Common myeloid progenitor, CD34-positive (primary cell): ENCODE measurements at regions not wholly inside any gene's neighbourhood (a gene's known extent, or its start where the extent isn't known, plus 50 kb on each side); places are given as distances from the start of the nearest gene placed in this dataset.
A peak's percentile ranks its signal among the peaks of the same experiment; 100 is the strongest.

Experiments used
- CTCF ChIA-PET: fragments of 350-600 bp; sonication (Branson Sonifier 250); formaldehyde crosslinking; loops from one replicate; lab custom pipeline; 2021; ENCODE audit warnings: antibody characterized with exemption; lab: Charles Lee
- POLR2A ChIA-PET: fragments of 350-600 bp; sonication (Branson Sonifier 250); formaldehyde crosslinking; loops from one replicate; lab custom pipeline; 2021; ENCODE audit warnings: antibody characterized with exemption; lab: Charles Lee
- DNase-seq, 3 donors: peaks; one replicate each; pipeline versions ENCODE4 v3.0.0 to v3.0.0-alpha.2; 2013
- H3K27ac ChIP-seq, 2 experiments: 1 replicate in 1 of 2; 2 replicates in 1 of 2; pipeline ENCODE4 v1.7.0; 2013; ENCODE audit warnings: inconsistent platforms in 2 of 2, low read length in 2 of 2, mild to moderate bottlenecking in 2 of 2, low read depth in 1 of 2, moderate library complexity in 1 of 2; ENCODE audit not compliant: severe bottlenecking in 2 of 2, insufficient read depth in 1 of 2, poor library complexity in 1 of 2
- H3K27me3 ChIP-seq, 5 experiments: replicated peaks in 2 of 5; 1 replicate in 3 of 5; 2 replicates in 2 of 5; pipeline versions ENCODE4 v1.6.1 to v1.7.0; 2013; ENCODE audit warnings: low read length in 4 of 5, mild to moderate bottlenecking in 2 of 5, moderate library complexity in 2 of 5, inconsistent platforms in 1 of 5; ENCODE audit not compliant: insufficient read depth in 5 of 5, control insufficient read depth in 4 of 5
- H3K36me3 ChIP-seq, 4 experiments: 1 replicate in 2 of 4; 2 replicates in 2 of 4; pipeline versions ENCODE4 v1.6.1 to v1.7.0; 2013; ENCODE audit warnings: low read length in 3 of 4, control low read depth in 1 of 4, mild to moderate bottlenecking in 1 of 4; ENCODE audit not compliant: control insufficient read depth in 4 of 4, insufficient read depth in 4 of 4
- H3K4me1 ChIP-seq, 4 experiments: 1 replicate in 3 of 4; 2 replicates in 1 of 4; pipeline versions ENCODE4 v1.6.1 to v1.7.1; 2013; ENCODE audit warnings: low read length in 3 of 4, mild to moderate bottlenecking in 3 of 4, control low read depth in 1 of 4, inconsistent platforms in 1 of 4, moderate library complexity in 1 of 4; ENCODE audit not compliant: control insufficient read depth in 4 of 4, insufficient read depth in 4 of 4; ENCODE audit errors: control extremely low read depth in 1 of 4
- H3K4me3 ChIP-seq, 7 experiments: 1 replicate in 4 of 7; 2 replicates in 3 of 7; pipeline versions ENCODE4 v1.5.1 to v1.7.0; 2013; ENCODE audit warnings: mild to moderate bottlenecking in 7 of 7, low read length in 6 of 7, moderate library complexity in 6 of 7, inconsistent platforms in 2 of 7, low read depth in 2 of 7, control low read depth in 1 of 7; ENCODE audit not compliant: insufficient read depth in 4 of 7, control insufficient read depth in 1 of 7; ENCODE audit errors: extremely low read depth in 1 of 7
- H3K9me3 ChIP-seq, 5 experiments: 1 replicate in 4 of 5; 2 replicates in 1 of 5; pipeline versions ENCODE4 v1.6.1 to v1.7.1; 2013; ENCODE audit warnings: low read length in 4 of 5, mild to moderate bottlenecking in 2 of 5, inconsistent platforms in 1 of 5, low read depth in 1 of 5, moderate library complexity in 1 of 5; ENCODE audit not compliant: control insufficient read depth in 4 of 5, insufficient read depth in 2 of 5; ENCODE audit errors: control extremely low read depth in 1 of 5
- WGBS: methylation state at CpG from one replicate; pipeline ENCODE4 v1.1.5; 2013; ENCODE audit not compliant: insufficient coverage; 5-methylcytosine and 5-hydroxymethylcytosine counted together

GRCh38 chr15:94602754-94603470, 371.6 kb downstream of the MCTP2 start:
- Histone ChIP-seq H3K27me3 (peaks cover 12 to 83% (median 41%) of the 10 kb centered on the region in 5 experiments), H3K36me3 (no peaks in the 10 kb centered on the region), H3K9me3 (peaks cover 0 to 2% (median 0%) of the 10 kb centered on the region in 5 experiments), H3K4me1 (peaks cover 11 to 21% (median 19%) of the 10 kb centered on the region in 4 experiments), H3K27ac (no peak overlapping the region), H3K4me3 (no peak overlapping the region)
- ChIA-PET CTCF (interaction anchor here (1.4 to 1.7 kb wide), 2 partner anchors 12 to 21 kb away, joined by 5 to 6 read pairs; no protein-coding TSS in a partner anchor), POLR2A (no interaction called here)
- whole genome bisulfite sequencing, result 100% methylated on average over 4 of the region's 8 CpGs
- no peak for DNase-seq

GRCh38 chr15:94606286-94606685, 374.9 kb downstream of the MCTP2 start:
- H3K36me3 ChIP-seq, result no peaks in the 10 kb centered on the region
- no peak overlapping the region for H3K27ac ChIP-seq
- DNase-seq, result no peak
- peaks cover 13 to 45% (median 28%) of the 10 kb centered on the region in 4 experiments for H3K4me1 ChIP-seq
- peaks cover 0 to 2% (median 0%) of the 10 kb centered on the region in 5 experiments for H3K9me3 ChIP-seq
- ChIA-PET POLR2A (interaction anchor here (1.2 kb wide), 1 partner anchor 22 kb away, joined by 5 read pairs; no protein-coding TSS in a partner anchor), CTCF (interaction anchor here (0.8 to 1.0 kb wide), 3 partner anchors 9 to 14 kb away, joined by 4 to 5 read pairs (median 4); no protein-coding TSS in a partner anchor)
- H3K27me3 ChIP-seq, result peaks cover 2 to 73% (median 39%) of the 10 kb centered on the region in 5 experiments
- H3K4me3 ChIP-seq, result no peak overlapping the region

GRCh38 chr15:94607176-94607654, 375.9 kb downstream of the MCTP2 start:
- ChIA-PET CTCF (interaction anchor here (0.8 to 3.8 kb wide), 6 partner anchors 10 to 27 kb away, joined by 3 to 36 read pairs (median 4); no protein-coding TSS in a partner anchor), POLR2A (interaction anchor here (0.6 to 1.2 kb wide), 2 partner anchors 9 to 23 kb away, joined by 3 to 5 read pairs; no protein-coding TSS in a partner anchor)
- 0% methylated on average over 3 of the region's 7 CpGs for WGBS
- peak; percentile 89 to 97 (median 96) for DNase-seq
- Histone ChIP-seq H3K36me3 (no peaks in the 10 kb centered on the region), H3K27ac (no peak overlapping the region), H3K4me3 (peak overlapping the region in 2 of 7 experiments; percentile 5 to 25), H3K4me1 (peaks cover 13 to 45% (median 28%) of the 10 kb centered on the region in 4 experiments), H3K9me3 (peaks cover 0 to 2% (median 0%) of the 10 kb centered on the region in 5 experiments), H3K27me3 (peaks cover under 1 to 74% (median 41%) of the 10 kb centered on the region in 5 experiments)

- CTCF ChIA-PET, result interaction anchor here (3.8 kb wide), 1 partner anchor 26 kb away, joined by 36 read pairs; no protein-coding TSS in a partner anchor
- Histone ChIP-seq H3K36me3 (no peaks in the 10 kb centered on the region), H3K4me3 (no peak overlapping the region), H3K27me3 (peaks cover 0 to 67% (median 46%) of the 10 kb centered on the region in 5 experiments), H3K9me3 (peaks cover 0 to 5% (median 0%) of the 10 kb centered on the region in 5 experiments), H3K27ac (no peak overlapping the region), H3K4me1 (peaks cover 13 to 45% (median 28%) of the 10 kb centered on the region in 4 experiments)
- peak; percentile 52 to 92 (median 90) for DNase-seq
- WGBS, result no CpG with 5 or more reads among the region's 2 CpGs
- POLR2A ChIA-PET, result no interaction called here
Observed at GRCh38 chr15:94610069-94610468, 378.7 kb downstream of the MCTP2 start.

- Histone ChIP-seq H3K4me3 (no peak overlapping the region), H3K27ac (no peak overlapping the region), H3K36me3 (no peaks in the 10 kb centered on the region), H3K4me1 (peaks cover 13 to 45% (median 28%) of the 10 kb centered on the region in 4 experiments), H3K27me3 (peaks cover 0 to 67% (median 48%) of the 10 kb centered on the region in 5 experiments), H3K9me3 (peaks cover 0 to 5% (median 0%) of the 10 kb centered on the region in 5 experiments)
- DNase-seq, result no peak
- 100% methylated on average over 1 of the region's 3 CpGs for WGBS
- ChIA-PET CTCF (interaction anchor here (3.8 kb wide), 1 partner anchor 26 kb away, joined by 36 read pairs; no protein-coding TSS in a partner anchor), POLR2A (no interaction called here)
Observed at GRCh38 chr15:94610485-94610884, 379.1 kb downstream of the MCTP2 start.

- Histone ChIP-seq H3K4me3 (no peak overlapping the region), H3K27me3 (peaks cover 0 to 68% (median 45%) of the 10 kb centered on the region in 5 experiments), H3K27ac (no peak overlapping the region), H3K36me3 (no peaks in the 10 kb centered on the region), H3K9me3 (peaks cover 0 to 11% (median 4%) of the 10 kb centered on the region in 5 experiments), H3K4me1 (peaks cover 9 to 36% (median 21%) of the 10 kb centered on the region in 4 experiments)
- ChIA-PET CTCF (no interaction called here), POLR2A (no interaction called here)
- WGBS, result 92% methylated on average over 2 of the region's 2 CpGs
- DNase-seq, result peak in 1 of 3 donors; percentile 11
Observed at GRCh38 chr15:94611656-94612055, 380.3 kb downstream of the MCTP2 start.
